ENCODE measurements at regions not wholly inside any gene's neighbourhood (a gene's known extent, or its start where the extent isn't known, plus 50 kb on each side); places are given as distances from the start of the nearest gene placed in this dataset.
"Not testable (repeated sequence)": the region's sequence is repeated elsewhere in the genome, so short reads cannot be mapped to it uniquely, and the experiment has no call there.

DNA sequence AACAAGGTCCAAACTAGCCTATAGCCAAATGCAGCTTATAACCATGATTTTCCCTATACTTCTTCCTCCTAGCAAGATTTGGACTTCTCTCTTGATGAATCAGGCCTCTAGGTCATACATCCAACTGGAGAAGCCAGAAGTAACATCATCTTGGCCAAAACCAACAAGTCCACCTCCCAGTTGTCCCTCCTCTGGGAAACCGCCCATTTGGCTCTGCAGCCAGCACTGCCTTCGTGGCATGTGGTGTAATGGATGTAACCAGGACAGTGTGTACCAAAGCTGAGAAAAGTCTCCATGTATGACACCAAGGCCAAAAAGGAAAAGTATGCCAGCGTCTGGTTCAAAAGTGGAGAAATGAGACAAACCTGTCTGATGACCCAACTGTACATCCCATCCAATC lies 59.3 kb upstream of the VASH1 start:
- DNase-seq = no peak

DNA sequence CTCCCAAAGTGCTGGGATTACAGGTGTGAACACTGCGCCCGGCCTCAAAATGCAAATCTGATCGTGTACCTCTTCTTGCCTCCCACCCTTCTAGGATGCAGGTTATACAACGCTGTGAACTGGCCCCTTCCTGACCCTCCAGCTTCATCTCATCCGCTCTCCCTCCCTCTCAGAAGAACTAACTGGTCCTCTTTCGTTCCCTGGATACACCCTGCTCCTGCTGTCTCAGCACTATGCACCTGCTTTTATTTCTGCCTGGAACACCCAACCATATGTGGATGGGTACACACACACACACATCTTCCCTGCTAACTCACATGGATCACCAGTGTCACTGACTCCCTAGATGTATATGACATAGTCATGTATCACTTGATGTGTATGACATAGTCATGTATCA lies 56.1 kb upstream of the VASH1 start:
- no peak for DNase-seq

DNA sequence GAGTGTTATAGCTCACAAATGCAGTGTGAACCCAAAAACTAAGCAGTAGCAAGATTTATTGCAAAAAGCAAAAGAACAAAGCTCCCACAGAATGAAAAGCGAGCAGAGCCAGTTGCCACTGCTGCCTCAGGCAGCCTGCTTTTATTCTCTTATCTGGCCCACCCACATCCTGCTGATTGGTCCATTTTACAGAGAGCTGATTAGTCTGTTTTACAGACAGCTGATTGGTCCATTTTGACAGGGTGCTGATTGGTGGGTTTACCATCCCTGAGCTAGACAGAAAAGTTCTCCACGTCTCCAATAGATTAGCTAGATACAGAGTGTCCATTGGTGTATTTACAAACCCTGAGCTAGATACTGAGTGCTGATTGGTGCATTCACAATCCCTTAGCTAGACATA lies 55.1 kb upstream of the VASH1 start:
- not testable (repeated sequence) for DNase-seq

DNA sequence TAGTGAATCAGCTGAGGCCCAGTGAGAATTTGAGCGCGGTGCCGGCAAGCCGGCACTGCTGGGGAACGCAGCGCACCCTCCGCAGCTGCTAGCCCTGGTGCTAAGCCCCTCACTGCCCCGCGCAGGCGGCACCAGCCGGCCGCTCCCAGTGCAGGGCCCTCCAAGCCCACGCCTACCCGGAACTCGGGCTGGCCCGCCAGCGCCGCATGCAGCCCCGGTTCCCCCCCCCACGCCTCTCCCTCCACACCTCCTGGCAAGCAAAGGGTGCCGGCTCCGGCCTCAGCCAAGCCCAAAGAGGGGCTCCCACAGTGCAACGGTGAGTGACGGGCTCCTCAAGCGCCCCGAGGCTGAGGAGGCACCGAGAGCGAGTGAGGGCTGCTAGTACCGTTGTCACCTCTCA lies 54.5 kb upstream of the VASH1 start:
- DNase-seq = no peak

DNA sequence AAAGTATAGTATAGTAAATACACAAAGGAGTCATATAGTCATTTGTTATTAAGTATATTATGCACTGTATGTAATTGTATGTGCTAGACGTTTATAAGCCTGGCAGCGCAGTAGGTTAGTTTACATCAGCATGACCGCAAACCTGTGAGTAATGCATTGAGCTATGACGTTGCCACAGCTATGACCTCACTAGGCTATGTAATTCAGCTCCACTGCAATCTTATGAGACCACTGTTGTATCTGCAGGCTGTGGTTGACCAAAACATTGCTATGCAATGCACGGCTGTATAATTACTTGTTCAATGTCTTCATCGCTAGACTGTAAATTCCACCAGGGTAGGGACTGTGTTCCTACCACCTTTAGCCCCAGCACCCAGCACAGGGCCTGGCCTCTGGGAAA lies 53.2 kb upstream of the VASH1 start:
- DNase-seq = no peak

DNA sequence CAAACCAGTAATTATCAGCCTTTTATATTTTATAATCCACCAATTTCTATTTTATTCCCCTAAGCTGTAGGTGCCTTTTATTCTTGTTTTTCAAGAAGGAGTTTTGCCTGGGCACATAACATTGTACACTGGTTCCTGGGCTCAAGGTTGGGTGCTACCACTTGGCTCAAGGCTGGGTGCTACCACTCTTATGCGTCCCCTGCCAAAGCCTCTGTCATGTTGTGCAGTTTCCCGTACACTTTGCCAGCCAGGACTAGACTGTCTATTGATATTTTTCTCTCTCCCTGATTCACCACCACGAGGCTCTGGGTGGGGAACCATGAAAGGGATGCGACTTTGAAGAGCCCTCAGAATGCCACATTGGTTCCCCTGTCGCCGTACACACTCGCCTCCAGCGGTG lies 52.5 kb upstream of the VASH1 start:
- no peak for DNase-seq

DNA sequence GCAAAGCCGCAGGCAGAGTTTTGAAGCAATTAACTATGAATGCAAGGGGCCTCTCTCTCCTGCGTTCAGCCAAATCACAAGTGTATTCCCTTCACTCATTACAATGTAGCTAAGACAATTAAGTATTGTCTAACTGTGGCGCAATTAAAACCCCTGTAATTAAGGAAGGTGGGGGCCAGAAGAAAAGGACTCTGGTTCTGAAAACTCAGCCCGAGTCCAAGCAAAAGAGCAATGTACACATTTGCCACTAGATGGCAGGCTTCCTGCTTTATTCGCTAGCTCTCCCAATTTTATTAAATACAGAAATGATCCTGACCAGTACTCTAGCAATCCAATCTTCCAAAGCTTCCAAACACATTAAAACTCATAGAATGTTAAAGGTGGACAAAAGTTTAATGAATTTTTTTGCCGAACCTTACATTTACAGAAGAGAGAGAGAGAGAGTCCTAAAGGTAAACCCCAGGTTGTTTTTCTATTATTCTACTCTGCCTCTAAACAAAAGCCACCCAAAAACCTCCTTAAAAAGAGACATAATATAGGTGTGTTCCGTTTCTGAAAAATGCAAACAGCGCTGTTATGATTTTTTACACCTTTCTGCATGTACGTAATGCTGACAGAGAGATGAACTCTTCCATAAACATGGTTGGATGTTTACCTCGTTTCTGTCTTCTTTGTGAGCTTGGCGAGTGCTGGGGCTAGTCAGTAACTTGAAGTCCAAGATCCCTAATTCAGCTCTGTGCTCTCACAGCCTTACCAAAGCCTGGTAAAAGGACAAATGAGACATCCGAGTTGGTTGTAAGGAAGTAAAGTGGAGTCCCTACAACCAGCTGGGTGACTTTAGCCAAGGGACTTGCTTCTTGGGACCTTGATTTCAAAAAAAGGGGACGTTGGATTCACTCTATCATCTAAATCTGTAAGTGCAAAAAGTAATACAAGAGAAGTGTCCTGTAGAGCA lies 50.9 kb upstream of the VASH1 start:
- peak; percentile 67 for DNase-seq

All from NCI-H2227 treated with DMSO at 0.1 percent for 48 hours (cell line).